HCT116 (cell line): ENCODE measurements at regions not wholly inside any gene's neighbourhood (a gene's known extent, or its start where the extent isn't known, plus 50 kb on each side); places are given as distances from the start of the nearest gene placed in this dataset.

Experiments
- ATAC-seq: fragments of 200-7000 bp; cut with Tn5 transposase; 2 replicates; pipeline ENCODE4 v1.9.1; 2020; ENCODE audit warnings: mild to moderate bottlenecking, moderate library complexity
- BruUV-seq: library from RNA; stranded (reverse); fragments of 400-500 nt; replicated peaks from 2 replicates; lab custom pipeline; 2021; lab: Mats Ljungman, UMichigan
- CTCF ChIA-PET: fragments of 300-600 bp; sonication (Branson Sonifier 250); formaldehyde crosslinking; loops from one replicate; lab custom pipeline; 2021; ENCODE audit warnings: antibody characterized with exemption; lab: Charles Lee
- POLR2A ChIA-PET: fragments of 300-600, 350-600 bp; sonication (Branson Sonifier 250); formaldehyde crosslinking; loops from one replicate; lab custom pipeline; 2021; ENCODE audit warnings: antibody characterized with exemption; lab: Charles Lee
- RAD21 ChIA-PET, 2 experiments: fragments of 300-600 bp; sonication (Branson Sonifier 250); formaldehyde crosslinking; loops; one replicate each; lab custom pipeline; 2023; ENCODE audit warnings: low total read pairs in 2 of 2; ENCODE audit not compliant: uncharacterized antibody in 2 of 2, unreplicated experiment in 2 of 2, low non-redundant PET in 1 of 2; lab: Charles Lee
- DNase-seq: peaks from one replicate; pipeline ENCODE4 v3.0.0-alpha.2; 2010; ENCODE audit warnings: low read depth, low spot score
- H2AFZ ChIP-seq: fragments of 200-600 bp; shearing (Covaris generic), sonication (generic); 2 replicates; pipeline ENCODE4 v1.6.1; 2017; ENCODE audit warnings: low read depth, mixed run types, mixed read lengths, antibody characterized with exemption, low read length; ENCODE audit not compliant: poor library complexity, severe bottlenecking
- H3K27ac ChIP-seq: 2 replicates; pipeline ENCODE4 v1.5.1; 2012; ENCODE audit warnings: low read depth, low read length
- H3K27me3 ChIP-seq: fragments of 200-600 bp; sonication (generic); 2 replicates; pipeline ENCODE4 v1.6.1; 2016; ENCODE audit warnings: mixed run types, low read length, mixed read lengths; ENCODE audit not compliant: insufficient read depth
- H3K36me3 ChIP-seq, 2 experiments: fragments of 200-500 bp in 1 of 2; fragments of 200-600 bp in 1 of 2; sonication (Bioruptor generic) in 1 of 2; sonication (generic) in 1 of 2; 2 replicates each; pipeline versions ENCODE4 v1.5.1 to v1.6.1; 2014 to 2016; ENCODE audit warnings: low read length in 2 of 2, inconsistent platforms in 1 of 2, mixed read lengths in 1 of 2, mixed run types in 1 of 2; ENCODE audit not compliant: insufficient read depth in 2 of 2, control insufficient read depth in 1 of 2
- H3K4me1 ChIP-seq, 2 experiments: fragments of 200-600 bp in 1 of 2; sonication (generic) in 1 of 2; 2 replicates each; pipeline versions ENCODE4 v1.5.1 to v1.6.1; 2012 to 2017; ENCODE audit warnings: low read length in 2 of 2, inconsistent platforms in 1 of 2, mild to moderate bottlenecking in 1 of 2, mixed read lengths in 1 of 2, mixed run types in 1 of 2, moderate library complexity in 1 of 2; ENCODE audit not compliant: insufficient read depth in 2 of 2, control insufficient read depth in 1 of 2
- H3K4me2 ChIP-seq: fragments of 200-600 bp; sonication (generic); 2 replicates; pipeline ENCODE4 v1.6.1; 2017; ENCODE audit warnings: mixed run types, low read length, mixed read lengths
- H3K4me3 ChIP-seq, 2 experiments: fragments of 200-600 bp in 1 of 2; sonication (generic) in 1 of 2; replicated peaks in 1 of 2; 2 replicates each; pipeline ENCODE4 v1.5.1; 2011 to 2016; ENCODE audit warnings: low read length in 2 of 2, control low read depth in 1 of 2, low read depth in 1 of 2, mild to moderate bottlenecking in 1 of 2, mixed read lengths in 1 of 2, mixed run types in 1 of 2
- H3K79me2 ChIP-seq: fragments of 200-600 bp; sonication (generic); 2 replicates; pipeline ENCODE4 v1.6.1; 2017; ENCODE audit warnings: mild to moderate bottlenecking, mixed run types, low read length, moderate library complexity, mixed read lengths; ENCODE audit not compliant: insufficient read depth
- H3K9ac ChIP-seq: fragments of 200-600 bp; sonication (generic); 2 replicates; pipeline ENCODE4 v1.6.1; 2016; ENCODE audit warnings: low read length, mixed read lengths
- H3K9me2 ChIP-seq: fragments of 200-600 bp; sonication (generic), shearing (Covaris generic); 2 replicates; pipeline ENCODE4 v1.6.1; 2017; ENCODE audit warnings: mixed run types, mild to moderate bottlenecking, moderate library complexity; ENCODE audit not compliant: insufficient read depth
- H3K9me3 ChIP-seq, 2 experiments: fragments of 200-500 bp in 1 of 2; fragments of 200-600 bp in 1 of 2; sonication (Bioruptor generic) in 1 of 2; sonication (generic) in 1 of 2; 2 replicates each; pipeline ENCODE4 v1.6.1; 2014 to 2017; ENCODE audit warnings: low read length in 2 of 2, mixed read lengths in 2 of 2, inconsistent platforms in 1 of 2, low read depth in 1 of 2, mild to moderate bottlenecking in 1 of 2, mixed run types in 1 of 2, moderate library complexity in 1 of 2; ENCODE audit not compliant: control insufficient read depth in 1 of 2, insufficient read depth in 1 of 2
- H4K20me1 ChIP-seq: fragments of 200-600 bp; sonication (generic), shearing (Covaris generic); 2 replicates; pipeline ENCODE4 v1.6.1; 2017; ENCODE audit warnings: mixed run types, mild to moderate bottlenecking, moderate library complexity; ENCODE audit not compliant: insufficient read depth
- ATF3 ChIP-seq: IDR thresholded peaks from 2 replicates; pipeline ENCODE4 v1.6.1; 2012
- CTCF ChIP-seq, 3 experiments: fragments of 200-600 bp in 1 of 3; sonication (generic) in 1 of 3; IDR thresholded peaks in 2 of 3; conservative IDR thresholded peaks in 1 of 3; 2 replicates each; pipeline ENCODE4 v1.5.1; 2012 to 2017; ENCODE audit warnings: low read depth in 2 of 3, low read length in 2 of 3, antibody characterized with exemption in 1 of 3, borderline replicate concordance in 1 of 3, control low read depth in 1 of 3, mild to moderate bottlenecking in 1 of 3, mixed read lengths in 1 of 3, mixed run types in 1 of 3, moderate library complexity in 1 of 3; ENCODE audit not compliant: insufficient read depth in 1 of 3
- ELF1 ChIP-seq: IDR thresholded peaks from 2 replicates; pipeline ENCODE4 v1.6.1; 2012; ENCODE audit warnings: low read depth, borderline replicate concordance
- EZH2 ChIP-seq: fragments of 200-600 bp; sonication (generic); IDR thresholded peaks from 2 replicates; pipeline ENCODE4 v1.6.1; 2017; ENCODE audit warnings: antibody characterized with exemption, mixed run types
- MAX ChIP-seq: IDR thresholded peaks from 2 replicates; pipeline ENCODE4 v1.6.1; 2012
- POLR2AphosphoS5 ChIP-seq: IDR thresholded peaks from 2 replicates; pipeline ENCODE4 v1.6.1; 2011; ENCODE audit warnings: mild to moderate bottlenecking, low read depth, low read length, moderate library complexity
- RAD21 ChIP-seq: IDR thresholded peaks from 2 replicates; pipeline ENCODE4 v1.6.1; 2012; ENCODE audit warnings: low read depth, mild to moderate bottlenecking
- SIN3A ChIP-seq: IDR thresholded peaks from 2 replicates; pipeline ENCODE4 v1.6.1; 2012; ENCODE audit warnings: low read depth
- SP1 ChIP-seq: IDR thresholded peaks from 2 replicates; pipeline ENCODE4 v1.6.1; 2012; ENCODE audit warnings: low read depth
- TCF7L2 ChIP-seq: IDR thresholded peaks from 2 replicates; pipeline ENCODE4 v1.7.0; 2011; ENCODE audit warnings: borderline replicate concordance, inconsistent platforms; ENCODE audit not compliant: insufficient read depth, insufficient read length; ENCODE audit errors: extremely low read depth
- ZFX ChIP-seq: fragments of 450-650 bp; IDR thresholded peaks from 2 replicates; pipeline ENCODE4 v1.6.1; 2017
- intact Hi-C: fragments of 100-400 bp; cut with micrococcal nuclease; formaldehyde crosslinking; loops from 2 replicates; pipeline ENCODE4 v1.10.0; 2022

- no peak overlapping the region for H3K9ac ChIP-seq
- H3K9me3 ChIP-seq: no peaks in the 10 kb centered on the region
- ATAC-seq: no peak
- no peak overlapping the region for H3K4me3 ChIP-seq
- H3K27ac ChIP-seq: no peak overlapping the region
- no peak for DNase-seq
- no peaks in the 10 kb centered on the region for H3K36me3 ChIP-seq
- no peaks in the 10 kb centered on the region for H3K4me1 ChIP-seq
- RAD21 ChIA-PET: no interaction called here
- no peaks in the 10 kb centered on the region for H4K20me1 ChIP-seq
- BruUV-seq: no TSS peak
- no peaks in the 10 kb centered on the region for H3K79me2 ChIP-seq
- no peak overlapping the region for H3K4me2 ChIP-seq
- CTCF ChIA-PET: no interaction called here
- H3K27me3 ChIP-seq: no peaks in the 10 kb centered on the region
- intact Hi-C loops: no loop called here
- no peaks in the 10 kb centered on the region for H3K9me2 ChIP-seq
- no peak for TF ChIP-seq MAX
- no peak for TF ChIP-seq ATF3
- TF ChIP-seq RAD21: no peak
- no peak for TF ChIP-seq TCF7L2
- TF ChIP-seq POLR2AphosphoS5: no peak
- TF ChIP-seq ZFX: no peak
- no peak for TF ChIP-seq SIN3A
- TF ChIP-seq SP1: no peak
- POLR2A ChIA-PET: interaction anchor here (0.6 kb wide), 1 partner anchor 33 kb away, joined by 3 read pairs; no protein-coding TSS in a partner anchor
- H2AFZ ChIP-seq: no peak overlapping the region
These were observed 155.3 kb upstream of the ABCA1 start for GRCh38 chr9:105083256-105083655.

- H3K9me3 ChIP-seq: no peaks in the 10 kb centered on the region
- CTCF ChIA-PET: no interaction called here
- intact Hi-C loops: no loop called here
These were observed 156.2 kb upstream of the SLC44A1 start for GRCh38 chr9:105087910-105088898.

More at GRCh38 chr9:105087910-105088898, 156.2 kb upstream of the SLC44A1 start:
- H3K27me3 ChIP-seq: no peaks in the 10 kb centered on the region
- H3K9me2 ChIP-seq: no peaks in the 10 kb centered on the region
- no peak overlapping the region for H3K27ac ChIP-seq
- RAD21 ChIA-PET: no interaction called here
- DNase-seq: no peak
- no TSS peak for BruUV-seq
- no peaks in the 10 kb centered on the region for H3K36me3 ChIP-seq
- no peak for TF ChIP-seq EZH2
- peak in 2 of 3 experiments; percentile 4 to 15; a peak in 1 of 6 replicates for TF ChIP-seq CTCF (IDR thresholded peaks at IDR 0.05 in 2 of 3, conservative IDR thresholded peaks at IDR 0.05 in 1 of 3; ENCODE audit: borderline replicate concordance in 1 of 3, insufficient read depth in 1 of 3, low read depth in 2 of 3, low read length in 2 of 3)
- TF ChIP-seq MAX: no peak
- TF ChIP-seq ELF1: no peak
- H3K4me3 ChIP-seq: no peak overlapping the region
- ATAC-seq: peak; percentile 52; the same call in 1 of the 2 replicates
- POLR2A ChIA-PET: no interaction called here
- H3K79me2 ChIP-seq: no peaks in the 10 kb centered on the region
- H3K4me1 ChIP-seq: no peaks in the 10 kb centered on the region
- H3K9ac ChIP-seq: no peak overlapping the region
- no peak overlapping the region for H3K4me2 ChIP-seq
- no peaks in the 10 kb centered on the region for H4K20me1 ChIP-seq
- no peak overlapping the region for H2AFZ ChIP-seq
